Type B pancreatic cell (in vitro differentiated cells): ENCODE measurements at regions not wholly inside any gene's neighbourhood (a gene's known extent, or its start where the extent isn't known, plus 50 kb on each side); places are given as distances from the start of the nearest gene placed in this dataset.
A peak's percentile ranks its signal among the peaks of the same experiment; 100 is the strongest.
"Not testable (repeated sequence)": the region's sequence is repeated elsewhere in the genome, so short reads cannot be mapped to it uniquely, and the experiment has no call there.

Experiments
- DNase-seq: peaks from one replicate; pipeline ENCODE4 v3.0.0; 2021; ENCODE audit warnings: mixed read lengths; ENCODE audit not compliant: unreplicated experiment; ENCODE audit errors: extremely low spot score
- H3K27ac Mint-ChIP-seq: 2 replicates; pipeline ENCODE4 v1.8.0; 2021; ENCODE audit warnings: mild to moderate bottlenecking, mixed read lengths
- H3K27me3 Mint-ChIP-seq: 2 replicates; pipeline ENCODE4 v1.8.0; 2021; ENCODE audit warnings: mixed read lengths
- H3K36me3 Mint-ChIP-seq: 2 replicates; pipeline ENCODE4 v1.8.0; 2021; ENCODE audit warnings: mixed read lengths
- H3K4me1 Mint-ChIP-seq: one replicate; pipeline ENCODE4 v1.8.0; 2021; ENCODE audit warnings: mixed read lengths; ENCODE audit not compliant: unreplicated experiment
- H3K4me3 Mint-ChIP-seq: 2 replicates; pipeline ENCODE4 v1.8.0; 2021; ENCODE audit warnings: mild to moderate bottlenecking, mixed read lengths
- H3K9me3 Mint-ChIP-seq: 2 replicates; pipeline ENCODE4 v1.8.0; 2021; ENCODE audit warnings: mixed read lengths

DNA sequence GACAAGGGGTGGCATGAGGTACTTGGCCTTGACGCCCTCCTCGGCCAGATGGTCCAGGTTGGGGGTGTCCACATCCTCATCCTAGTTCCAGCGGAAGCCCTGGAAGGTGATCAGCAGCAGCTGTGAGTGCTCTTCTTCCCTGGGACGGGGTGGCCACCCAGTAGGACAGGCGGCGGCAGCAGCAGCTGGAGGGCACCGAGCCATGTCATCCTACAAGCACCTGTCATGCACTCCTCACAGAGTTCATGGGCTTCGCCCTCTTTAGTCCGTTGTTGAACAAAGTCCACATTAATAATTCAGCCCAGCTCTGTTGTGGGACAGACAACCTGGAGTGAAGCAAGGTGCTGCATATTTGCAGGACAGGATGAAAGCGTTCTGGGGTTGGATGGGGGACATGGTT, 153.4 kb upstream of the CCZ1B start:
- H3K4me1 Mint-ChIP-seq, H3K9me3 Mint-ChIP-seq, H3K27ac Mint-ChIP-seq, H3K4me3 Mint-ChIP-seq, H3K36me3 Mint-ChIP-seq, DNase-seq, H3K27me3 Mint-ChIP-seq: not testable (repeated sequence)

DNA sequence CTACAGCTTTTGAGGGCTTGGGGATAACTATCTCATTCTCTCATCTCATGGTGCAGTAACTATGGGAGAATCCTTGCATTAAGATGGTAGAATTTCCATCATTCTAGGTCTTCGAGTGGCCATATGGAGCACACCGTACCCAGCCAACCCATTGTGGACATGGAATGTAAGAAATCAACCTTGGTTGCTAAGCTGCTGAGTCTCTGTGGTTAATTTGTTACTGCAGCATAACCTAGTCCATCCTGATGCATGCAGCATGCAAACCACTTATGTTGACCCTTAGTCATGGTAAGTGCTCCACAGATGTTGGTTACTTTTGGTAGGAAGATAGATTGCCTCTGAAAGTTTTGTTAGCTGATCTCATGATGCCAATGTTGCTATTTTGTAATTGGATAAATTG, 156.3 kb upstream of the CCZ1B start:
- not testable (repeated sequence) for H3K27me3 Mint-ChIP-seq, H3K27ac Mint-ChIP-seq, H3K4me1 Mint-ChIP-seq, DNase-seq, H3K36me3 Mint-ChIP-seq, H3K9me3 Mint-ChIP-seq, H3K4me3 Mint-ChIP-seq

DNA sequence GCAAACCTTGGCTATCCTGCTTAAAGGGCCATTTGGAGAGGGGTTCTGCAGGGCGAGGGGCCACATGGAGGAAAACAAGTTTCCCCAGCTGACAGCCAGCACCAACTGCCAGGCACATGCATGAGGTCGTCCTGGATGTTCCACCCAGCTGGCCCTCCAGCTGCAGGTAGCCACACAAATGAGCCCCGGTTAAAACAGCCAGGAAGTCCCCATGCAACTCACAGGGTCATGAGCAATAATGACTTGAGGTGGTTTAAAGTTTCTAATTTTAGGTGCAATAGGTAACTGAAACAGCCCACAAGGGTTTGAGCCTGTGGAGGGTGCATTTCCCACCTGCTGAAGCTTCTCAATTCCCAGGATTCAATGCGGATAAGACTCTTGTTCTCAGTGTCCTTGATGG, 160.8 kb upstream of the CCZ1B start:
- H3K4me1 Mint-ChIP-seq: peaks cover 11% of the 10 kb centered on the region
- H3K27ac Mint-ChIP-seq, DNase-seq, H3K27me3 Mint-ChIP-seq, H3K9me3 Mint-ChIP-seq, H3K4me3 Mint-ChIP-seq, H3K36me3 Mint-ChIP-seq: not testable (repeated sequence)

DNA sequence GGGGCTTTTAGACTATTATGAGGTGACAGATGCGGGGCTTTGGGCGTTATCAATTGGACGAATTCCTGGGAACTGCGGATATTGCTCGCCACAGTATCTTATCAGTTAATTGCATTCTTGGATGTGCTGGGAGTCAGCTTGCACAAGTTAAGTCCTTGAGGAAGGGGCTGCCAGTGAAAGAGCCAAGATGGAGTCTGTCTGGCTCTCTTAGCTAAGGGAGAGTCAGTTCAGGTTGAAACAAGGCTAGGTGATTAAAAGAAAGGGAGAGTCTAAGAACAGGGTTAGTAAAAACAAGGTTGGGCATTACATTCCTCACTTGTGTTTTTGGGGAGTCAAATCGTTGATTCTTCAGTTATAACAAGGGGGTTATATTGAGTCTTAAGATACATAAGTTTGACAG, 162.5 kb upstream of the CCZ1B start:
- H3K4me1 Mint-ChIP-seq: peaks cover 23% of the 10 kb centered on the region
- not testable (repeated sequence) for H3K27ac Mint-ChIP-seq, H3K4me3 Mint-ChIP-seq, DNase-seq, H3K9me3 Mint-ChIP-seq, H3K27me3 Mint-ChIP-seq, H3K36me3 Mint-ChIP-seq

- not testable (repeated sequence) for H3K36me3 Mint-ChIP-seq, H3K4me3 Mint-ChIP-seq, H3K9me3 Mint-ChIP-seq, H3K27me3 Mint-ChIP-seq, DNase-seq
- Mint-ChIP-seq H3K27ac (peak overlapping the region; percentile 87), H3K4me1 (peaks cover 23% of the 10 kb centered on the region)
Observed at GRCh38 chr7:6989968-6990367, 163.9 kb upstream of the CCZ1B start.

- DNase-seq, H3K27me3 Mint-ChIP-seq, H3K36me3 Mint-ChIP-seq, H3K9me3 Mint-ChIP-seq: not testable (repeated sequence)
- peak overlapping the region; percentile 77 for H3K4me3 Mint-ChIP-seq
- peaks cover 23% of the 10 kb centered on the region for H3K4me1 Mint-ChIP-seq
- peak overlapping the region; percentile 87 for H3K27ac Mint-ChIP-seq
Observed at GRCh38 chr7:6990426-6991152, 164.5 kb upstream of the CCZ1B start.

DNA sequence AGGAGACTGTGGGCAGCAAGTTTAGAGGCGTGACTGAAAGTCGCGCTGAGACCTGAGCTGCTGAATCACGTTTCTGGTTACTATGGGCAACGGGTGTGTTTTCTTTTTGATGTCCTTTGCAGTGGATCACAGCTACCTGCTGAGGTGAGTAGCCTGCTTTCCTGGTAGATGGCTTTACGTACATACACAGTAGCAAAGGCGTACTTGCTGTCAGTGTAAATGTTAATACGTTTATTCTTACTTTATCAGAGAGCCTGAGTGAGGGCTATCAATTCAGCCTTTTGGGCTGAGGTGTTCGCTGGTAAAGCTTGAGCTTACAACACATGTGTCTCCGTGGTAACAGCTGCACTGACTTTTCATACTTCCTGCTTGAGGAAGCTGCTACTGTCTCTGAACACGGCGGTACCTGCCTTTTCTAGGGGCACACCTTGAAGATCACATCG, 165.1 kb upstream of the CCZ1B start:
- H3K27me3 Mint-ChIP-seq, H3K9me3 Mint-ChIP-seq, DNase-seq, H3K36me3 Mint-ChIP-seq: not testable (repeated sequence)
- Mint-ChIP-seq H3K4me1 (peaks cover 23% of the 10 kb centered on the region), H3K27ac (peak overlapping the region; percentile 87), H3K4me3 (peak overlapping the region; percentile 77)

- not testable (repeated sequence) for H3K9me3 Mint-ChIP-seq
Observed at GRCh38 chr7:6991686-6992085, 165.6 kb upstream of the CCZ1B start.

GRCh38 chr7:6992133-6992532, 166.1 kb upstream of the CCZ1B start:
- H3K27me3 Mint-ChIP-seq, H3K9me3 Mint-ChIP-seq, DNase-seq, H3K27ac Mint-ChIP-seq, H3K4me3 Mint-ChIP-seq, H3K36me3 Mint-ChIP-seq: not testable (repeated sequence)
- peaks cover 23% of the 10 kb centered on the region for H3K4me1 Mint-ChIP-seq

More at GRCh38 chr7:6991686-6992085, 165.6 kb upstream of the CCZ1B start:
- not testable (repeated sequence) for H3K27me3 Mint-ChIP-seq, H3K36me3 Mint-ChIP-seq, DNase-seq
- H3K4me1 Mint-ChIP-seq: peaks cover 23% of the 10 kb centered on the region
- peak overlapping the region; percentile 87 for H3K27ac Mint-ChIP-seq
- peak overlapping the region; percentile 77 for H3K4me3 Mint-ChIP-seq

- peaks cover 18% of the 10 kb centered on the region for H3K4me1 Mint-ChIP-seq
- H3K4me3 Mint-ChIP-seq, H3K27ac Mint-ChIP-seq, H3K9me3 Mint-ChIP-seq, H3K36me3 Mint-ChIP-seq, DNase-seq, H3K27me3 Mint-ChIP-seq: not testable (repeated sequence)
Observed at GRCh38 chr7:6995026-6995425, 169.0 kb upstream of the CCZ1B start.

- H3K4me3 Mint-ChIP-seq, H3K27ac Mint-ChIP-seq, H3K9me3 Mint-ChIP-seq, DNase-seq, H3K36me3 Mint-ChIP-seq, H3K27me3 Mint-ChIP-seq: not testable (repeated sequence)
- peaks cover 18% of the 10 kb centered on the region for H3K4me1 Mint-ChIP-seq
Observed at GRCh38 chr7:6995493-6996289, 169.6 kb upstream of the CCZ1B start.

DNA sequence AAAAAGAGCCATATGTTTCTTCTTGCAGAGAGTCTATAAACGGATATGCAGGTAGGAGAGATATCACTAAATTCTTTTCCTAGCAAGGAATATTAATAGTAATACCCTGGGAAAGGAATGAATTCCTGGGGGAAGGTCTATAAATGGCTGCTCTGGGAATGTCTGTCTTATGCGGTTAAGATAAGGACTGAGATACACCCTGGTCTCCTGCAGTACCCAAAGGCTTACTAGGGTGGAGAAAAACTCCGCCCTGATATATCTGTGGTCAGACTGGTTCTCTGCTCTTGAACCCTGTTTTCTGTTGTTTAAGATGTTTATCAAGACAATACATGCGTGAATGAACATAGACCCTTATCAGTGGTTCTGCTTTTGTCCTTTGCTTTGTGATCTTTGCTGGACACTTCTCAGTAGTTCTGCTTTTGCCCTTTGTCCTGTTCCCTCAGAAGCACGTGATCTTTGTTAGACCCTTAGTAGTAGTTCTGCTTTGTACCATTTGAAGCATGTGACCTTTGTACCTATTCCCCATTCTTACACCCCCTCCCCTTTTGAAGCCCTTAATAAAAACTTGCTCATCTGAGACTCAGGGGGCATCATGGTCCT, 173.1 kb upstream of the CCZ1B start:
- not testable (repeated sequence) for H3K36me3 Mint-ChIP-seq, H3K9me3 Mint-ChIP-seq, H3K4me1 Mint-ChIP-seq, H3K27me3 Mint-ChIP-seq, H3K27ac Mint-ChIP-seq, H3K4me3 Mint-ChIP-seq, DNase-seq
